ENCODE measurements at regions not wholly inside any gene's neighbourhood (a gene's known extent, or its start where the extent isn't known, plus 50 kb on each side); places are given as distances from the start of the nearest gene placed in this dataset.

GRCh38 chr2:39836638-39837037, 57.6 kb upstream of the THUMPD2 start (continued):
- TF ChIP-seq, protein P1, sequence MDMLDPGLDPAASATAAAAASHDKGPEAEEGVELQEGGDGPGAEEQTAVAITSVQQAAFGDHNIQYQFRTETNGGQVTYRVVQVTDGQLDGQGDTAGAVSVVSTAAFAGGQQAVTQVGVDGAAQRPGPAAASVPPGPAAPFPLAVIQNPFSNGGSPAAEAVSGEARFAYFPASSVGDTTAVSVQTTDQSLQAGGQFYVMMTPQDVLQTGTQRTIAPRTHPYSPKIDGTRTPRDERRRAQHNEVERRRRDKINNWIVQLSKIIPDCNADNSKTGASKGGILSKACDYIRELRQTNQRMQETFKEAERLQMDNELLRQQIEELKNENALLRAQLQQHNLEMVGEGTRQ (IDR thresholded peaks at IDR 0.05; ENCODE audit: borderline replicate concordance, low read depth, low read length) = no peak
- TF ChIP-seq ZNF274 (IDR thresholded peaks at IDR 0.05; ENCODE audit: insufficient read depth, insufficient read length) = no peak
- TF ChIP-seq CREM (IDR thresholded peaks at IDR 0.05; ENCODE audit: low read depth) = no peak
- no peak for TF ChIP-seq SUZ12 (IDR thresholded peaks at IDR 0.05; ENCODE audit: unreplicated experiment)
- no peak for TF ChIP-seq ZNF592 (IDR thresholded peaks at IDR 0.05)
- no peak for TF ChIP-seq SREBF2 (IDR thresholded peaks at IDR 0.05; ENCODE audit: low read length)
- TF ChIP-seq ASH2L (IDR thresholded peaks at IDR 0.05; ENCODE audit: borderline replicate concordance, low read depth) = no peak
- no peak for TF ChIP-seq STAT1 (conservative IDR thresholded peaks at IDR 0.05)

DNA sequence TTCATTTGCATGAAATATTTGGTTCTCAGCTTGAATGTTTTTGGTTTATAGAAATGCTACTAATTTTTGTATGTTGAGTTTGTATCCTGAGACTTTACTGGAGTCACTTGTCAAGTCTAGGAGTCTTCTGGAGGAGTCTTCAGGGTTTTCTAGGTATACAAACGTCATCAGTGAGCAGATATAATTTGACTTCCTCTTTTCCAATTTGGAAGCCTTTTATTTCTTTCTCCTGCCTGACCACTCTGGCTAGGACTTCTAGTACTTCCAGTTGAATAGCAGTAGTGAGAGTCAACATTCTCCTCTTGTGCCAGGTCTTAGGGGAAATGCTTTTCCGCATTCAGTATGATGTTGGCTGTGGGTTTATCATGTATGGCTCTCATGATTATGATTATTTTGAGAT, 55.4 kb upstream of the THUMPD2 start:
- Histone ChIP-seq H3K9ac (ENCODE audit: control insufficient read depth, insufficient read depth, low read length) (no peak overlapping the region), H3K27ac (ENCODE audit: control insufficient read depth, insufficient read depth) (no peak overlapping the region), H3K79me2 (ENCODE audit: control insufficient read depth, insufficient read depth, low read length) (no peaks in the 10 kb centered on the region), H3K4me3 (no peak overlapping the region), H3K36me3 (ENCODE audit: control insufficient read depth in 2 of 2, insufficient read depth in 2 of 2, low read length in 1 of 2) (no peaks in the 10 kb centered on the region), H3K4me2 (ENCODE audit: control insufficient read depth, insufficient read depth) (no peak overlapping the region), H3K4me1 (ENCODE audit: control insufficient read depth, insufficient read depth, low read length) (no peaks in the 10 kb centered on the region), H2AFZ (ENCODE audit: control insufficient read depth, low read depth, low read length) (no peak overlapping the region), H3K27me3 (replicated peaks in 1 of 2; ENCODE audit: control insufficient read depth in 2 of 2, insufficient read depth in 2 of 2, low read length in 1 of 2) (no peaks in the 10 kb centered on the region; a peak in 1 of 4 replicates), H4K20me1 (ENCODE audit: control insufficient read depth, insufficient read depth) (no peaks in the 10 kb centered on the region), H3K9me3 (replicated peaks; ENCODE audit: control insufficient read depth, insufficient read depth, low read length) (no peaks in the 10 kb centered on the region)
- FAIRE-seq = no peak
- BruUV-seq (replicated peaks) = no TSS peak
- TF ChIP-seq SPI1 (IDR thresholded peaks at IDR 0.05; ENCODE audit: borderline replicate concordance, insufficient read depth, low read depth, low read length) = 0 out of 2 replicates have a peak, but pooled peaks have one; percentile 16
- no peak for TF ChIP-seq SUPT20H (IDR thresholded peaks at IDR 0.05; ENCODE audit: borderline replicate concordance, control insufficient read depth, low read depth, low read length)
- TF ChIP-seq, protein P2, sequence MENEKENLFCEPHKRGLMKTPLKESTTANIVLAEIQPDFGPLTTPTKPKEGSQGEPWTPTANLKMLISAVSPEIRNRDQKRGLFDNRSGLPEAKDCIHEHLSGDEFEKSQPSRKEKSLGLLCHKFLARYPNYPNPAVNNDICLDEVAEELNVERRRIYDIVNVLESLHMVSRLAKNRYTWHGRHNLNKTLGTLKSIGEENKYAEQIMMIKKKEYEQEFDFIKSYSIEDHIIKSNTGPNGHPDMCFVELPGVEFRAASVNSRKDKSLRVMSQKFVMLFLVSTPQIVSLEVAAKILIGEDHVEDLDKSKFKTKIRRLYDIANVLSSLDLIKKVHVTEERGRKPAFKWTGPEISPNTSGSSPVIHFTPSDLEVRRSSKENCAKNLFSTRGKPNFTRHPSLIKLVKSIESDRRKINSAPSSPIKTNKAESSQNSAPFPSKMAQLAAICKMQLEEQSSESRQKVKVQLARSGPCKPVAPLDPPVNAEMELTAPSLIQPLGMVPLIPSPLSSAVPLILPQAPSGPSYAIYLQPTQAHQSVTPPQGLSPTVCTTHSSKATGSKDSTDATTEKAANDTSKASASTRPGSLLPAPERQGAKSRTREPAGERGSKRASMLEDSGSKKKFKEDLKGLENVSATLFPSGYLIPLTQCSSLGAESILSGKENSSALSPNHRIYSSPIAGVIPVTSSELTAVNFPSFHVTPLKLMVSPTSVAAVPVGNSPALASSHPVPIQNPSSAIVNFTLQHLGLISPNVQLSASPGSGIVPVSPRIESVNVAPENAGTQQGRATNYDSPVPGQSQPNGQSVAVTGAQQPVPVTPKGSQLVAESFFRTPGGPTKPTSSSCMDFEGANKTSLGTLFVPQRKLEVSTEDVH (IDR thresholded peaks at IDR 0.05; ENCODE audit: low read depth, partially characterized antibody) = no peak
- no peak for TF ChIP-seq TCF12 (IDR thresholded peaks at IDR 0.05; ENCODE audit: low read depth, low read length)
- in situ Hi-C loops (cut with MboI) = no loop called here
- no peak for ATAC-seq
- SMC1A ChIA-PET (ENCODE audit: uncharacterized antibody, unreplicated experiment) = no interaction called here
- POLR2A ChIA-PET = no interaction called here
- DNase-seq (ENCODE audit: low read depth, low spot score) = no peak
- RAD21 ChIA-PET (ENCODE audit: unreplicated experiment) = no interaction called here
- WGBS (ENCODE audit: insufficient coverage, insufficient replicate concordance, low lambda C conversion rate, missing lambda C conversion rate) = 32% methylated on average over 2 of the region's 2 CpGs
- intact Hi-C loops (cut with micrococcal nuclease; ENCODE audit: unreplicated experiment) = no loop called here
- CTCF ChIA-PET = no interaction called here

Data from GM12878 (cell line).